ENCODE measurements at regions not wholly inside any gene's neighbourhood (a gene's known extent, or its start where the extent isn't known, plus 50 kb on each side); places are given as distances from the start of the nearest gene placed in this dataset.

- no peak for TF ChIP-seq PPARA (CRISPR knock-in tag; IDR thresholded peaks at IDR 0.05; ENCODE audit: borderline replicate concordance)
- no peak for TF ChIP-seq RARB (CRISPR knock-in tag; IDR thresholded peaks at IDR 0.05)
- TF ChIP-seq PATZ1 (CRISPR knock-in tag; IDR thresholded peaks at IDR 0.05; ENCODE audit: borderline replicate concordance) = no peak
- TF ChIP-seq ZNF8 (CRISPR knock-in tag; IDR thresholded peaks at IDR 0.05) = no peak
- TF ChIP-seq CSDC2 (CRISPR knock-in tag; IDR thresholded peaks at IDR 0.05) = no peak
- TF ChIP-seq ZNF565 (CRISPR knock-in tag; conservative IDR thresholded peaks at IDR 0.05; ENCODE audit: low read depth) = no peak
- TF ChIP-seq ZFP30 (CRISPR knock-in tag; IDR thresholded peaks at IDR 0.05) = no peak
- TF ChIP-seq CSRNP3 (CRISPR knock-in tag; IDR thresholded peaks at IDR 0.05) = no peak
- no peak for TF ChIP-seq ISL1 (CRISPR knock-in tag; IDR thresholded peaks at IDR 0.05)
- TF ChIP-seq TSHZ2 (CRISPR knock-in tag; IDR thresholded peaks at IDR 0.05) = no peak
- no peak for ATAC-seq
These were observed 765.9 kb upstream of the GRM7 start for GRCh38 chr3:6095006-6095405.

- TF ChIP-seq ZNF70 (CRISPR knock-in tag; IDR thresholded peaks at IDR 0.05) (no peak), ESRRG (CRISPR knock-in tag; IDR thresholded peaks at IDR 0.05) (no peak), ZNF8 (CRISPR knock-in tag; IDR thresholded peaks at IDR 0.05) (no peak), RARB (CRISPR knock-in tag; IDR thresholded peaks at IDR 0.05) (no peak), ISL1 (CRISPR knock-in tag; IDR thresholded peaks at IDR 0.05) (no peak), SNAI2 (CRISPR knock-in tag; IDR thresholded peaks at IDR 0.05) (no peak), CREB5 (CRISPR knock-in tag; IDR thresholded peaks at IDR 0.05; ENCODE audit: low read depth) (no peak), TOX (CRISPR knock-in tag; IDR thresholded peaks at IDR 0.05; ENCODE audit: borderline replicate concordance) (no peak), CSRNP3 (CRISPR knock-in tag; IDR thresholded peaks at IDR 0.05) (no peak), TCF4 (CRISPR knock-in tag; IDR thresholded peaks at IDR 0.05; ENCODE audit: borderline replicate concordance) (no peak), GLIS3 (CRISPR knock-in tag; IDR thresholded peaks at IDR 0.05) (no peak), ZC3H10 (CRISPR knock-in tag; IDR thresholded peaks at IDR 0.05) (no peak)
- no peak for ATAC-seq
These were observed 763.9 kb upstream of the GRM7 start for GRCh38 chr3:6097021-6097420.

- no peak for TF ChIP-seq TOX (CRISPR knock-in tag; IDR thresholded peaks at IDR 0.05; ENCODE audit: borderline replicate concordance)
- TF ChIP-seq CSRNP3 (CRISPR knock-in tag; IDR thresholded peaks at IDR 0.05) = no peak
- no peak for TF ChIP-seq PPARA (CRISPR knock-in tag; IDR thresholded peaks at IDR 0.05; ENCODE audit: borderline replicate concordance)
- no peak for TF ChIP-seq ZFP3 (CRISPR knock-in tag; IDR thresholded peaks at IDR 0.05)
- TF ChIP-seq TSHZ2 (CRISPR knock-in tag; IDR thresholded peaks at IDR 0.05) = no peak
- no peak for TF ChIP-seq RARB (CRISPR knock-in tag; IDR thresholded peaks at IDR 0.05)
- TF ChIP-seq OSR1 (CRISPR knock-in tag; IDR thresholded peaks at IDR 0.05) = no peak
- TF ChIP-seq ISL1 (CRISPR knock-in tag; IDR thresholded peaks at IDR 0.05) = no peak
- no peak for TF ChIP-seq POU6F1 (CRISPR knock-in tag; IDR thresholded peaks at IDR 0.05; ENCODE audit: borderline replicate concordance, low read depth)
- TF ChIP-seq GLIS3 (CRISPR knock-in tag; IDR thresholded peaks at IDR 0.05) = no peak
- no peak for TF ChIP-seq ZNF565 (CRISPR knock-in tag; conservative IDR thresholded peaks at IDR 0.05; ENCODE audit: low read depth)
- no peak for ATAC-seq
These were observed 763.4 kb upstream of the GRM7 start for GRCh38 chr3:6097556-6097955.
